Neural crest cell (in vitro differentiated cells): ENCODE measurements at regions not wholly inside any gene's neighbourhood (a gene's known extent, or its start where the extent isn't known, plus 50 kb on each side); places are given as distances from the start of the nearest gene placed in this dataset.
"Not testable (repeated sequence)": the region's sequence is repeated elsewhere in the genome, so short reads cannot be mapped to it uniquely, and the experiment has no call there.

Experiments used
- DNase-seq: peaks from one replicate; pipeline ENCODE4 v3.0.0; 2021; ENCODE audit warnings: low read depth, mixed read lengths, low spot score
- H3K27ac Mint-ChIP-seq: one replicate; pipeline ENCODE4 v1.8.0; 2021; ENCODE audit warnings: mild to moderate bottlenecking, mixed read lengths; ENCODE audit not compliant: unreplicated experiment
- H3K27me3 Mint-ChIP-seq: 2 replicates; pipeline ENCODE4 v1.8.0; 2021; ENCODE audit warnings: low read depth, mild to moderate bottlenecking, mixed read lengths
- H3K36me3 Mint-ChIP-seq: 2 replicates; pipeline ENCODE4 v1.8.0; 2021; ENCODE audit warnings: low read depth, mild to moderate bottlenecking, mixed read lengths
- H3K4me1 Mint-ChIP-seq: 2 replicates; pipeline ENCODE4 v1.8.0; 2021; ENCODE audit warnings: mixed read lengths
- H3K4me3 Mint-ChIP-seq: one replicate; pipeline ENCODE4 v1.8.0; 2021; ENCODE audit warnings: mild to moderate bottlenecking, mixed read lengths
- H3K9me3 Mint-ChIP-seq: 2 replicates; pipeline ENCODE4 v1.8.0; 2021; ENCODE audit warnings: mixed read lengths
- CTCF ChIP-seq: fragments of 200-600 bp; sonication (generic); conservative IDR thresholded peaks from 2 replicates; pipeline ENCODE4 v1.5.0; 2021; ENCODE audit warnings: antibody characterized with exemption, mild to moderate bottlenecking

GRCh38 chr11:106565326-106565725 is 452.9 kb downstream of the GUCY1A2 start:
- no peak overlapping the region for H3K4me3 Mint-ChIP-seq
- H3K4me1 Mint-ChIP-seq = no peaks in the 10 kb centered on the region
- no peak for DNase-seq
- no peak for TF ChIP-seq CTCF
- no peaks in the 10 kb centered on the region for H3K27me3 Mint-ChIP-seq
- no peaks in the 10 kb centered on the region for H3K9me3 Mint-ChIP-seq
- H3K36me3 Mint-ChIP-seq = no peaks in the 10 kb centered on the region
- no peak overlapping the region for H3K27ac Mint-ChIP-seq

- Mint-ChIP-seq H3K9me3 (peaks cover 2% of the 10 kb centered on the region), H3K27me3 (no peaks in the 10 kb centered on the region), H3K27ac (no peak overlapping the region), H3K36me3 (peaks cover 2% of the 10 kb centered on the region), H3K4me3 (no peak overlapping the region), H3K4me1 (no peaks in the 10 kb centered on the region)
- no peak for TF ChIP-seq CTCF
- DNase-seq = no peak
These were observed 449.6 kb downstream of the GUCY1A2 start for GRCh38 chr11:106568632-106569031.

GRCh38 chr11:106577384-106577783 is 440.9 kb downstream of the GUCY1A2 start:
- H3K4me3 Mint-ChIP-seq, DNase-seq, H3K27me3 Mint-ChIP-seq, H3K4me1 Mint-ChIP-seq, H3K27ac Mint-ChIP-seq: not testable (repeated sequence)
- peaks cover 20% of the 10 kb centered on the region for H3K9me3 Mint-ChIP-seq
- peaks cover 11% of the 10 kb centered on the region for H3K36me3 Mint-ChIP-seq

- TF ChIP-seq CTCF = no peak
- no peaks in the 10 kb centered on the region for H3K27me3 Mint-ChIP-seq
- H3K4me1 Mint-ChIP-seq = no peaks in the 10 kb centered on the region
- H3K36me3 Mint-ChIP-seq = peaks cover 3% of the 10 kb centered on the region
- H3K27ac Mint-ChIP-seq = no peak overlapping the region
- H3K9me3 Mint-ChIP-seq = peaks cover 2% of the 10 kb centered on the region
- no peak overlapping the region for H3K4me3 Mint-ChIP-seq
- no peak for DNase-seq
These were observed 436.9 kb downstream of the GUCY1A2 start for GRCh38 chr11:106581399-106581798.

- Mint-ChIP-seq H3K9me3 (no peaks in the 10 kb centered on the region), H3K36me3 (no peaks in the 10 kb centered on the region), H3K27ac (no peak overlapping the region), H3K4me3 (no peak overlapping the region), H3K27me3 (no peaks in the 10 kb centered on the region), H3K4me1 (no peaks in the 10 kb centered on the region)
- TF ChIP-seq CTCF = peak; percentile 59
- no peak for DNase-seq
These were observed 433.2 kb downstream of the GUCY1A2 start for GRCh38 chr11:106585061-106585460.

GRCh38 chr11:106594751-106595351 is 423.4 kb downstream of the GUCY1A2 start:
- no peak for TF ChIP-seq CTCF
- Mint-ChIP-seq H3K27me3 (no peaks in the 10 kb centered on the region), H3K27ac (no peak overlapping the region), H3K4me3 (no peak overlapping the region), H3K4me1 (no peaks in the 10 kb centered on the region), H3K9me3 (peaks cover 6% of the 10 kb centered on the region), H3K36me3 (no peaks in the 10 kb centered on the region)
- no peak for DNase-seq
